Progenitor cell of endocrine pancreas (in vitro differentiated cells): ENCODE measurements at regions not wholly inside any gene's neighbourhood (a gene's known extent, or its start where the extent isn't known, plus 50 kb on each side); places are given as distances from the start of the nearest gene placed in this dataset.

Source experiments
- DNase-seq: peaks from one replicate; pipeline ENCODE4 v3.0.0; 2021; ENCODE audit warnings: low spot score; ENCODE audit not compliant: unreplicated experiment
- H3K27ac Mint-ChIP-seq: 2 replicates; pipeline ENCODE4 v1.8.0; 2021; ENCODE audit warnings: mild to moderate bottlenecking, moderate library complexity, mixed read lengths
- H3K27me3 Mint-ChIP-seq: 2 replicates; pipeline ENCODE4 v1.8.0; 2021; ENCODE audit warnings: mixed read lengths
- H3K36me3 Mint-ChIP-seq: 2 replicates; pipeline ENCODE4 v1.8.0; 2022; ENCODE audit warnings: mixed read lengths; ENCODE audit not compliant: insufficient read depth
- H3K4me1 Mint-ChIP-seq: 2 replicates; pipeline ENCODE4 v1.8.0; 2021; ENCODE audit warnings: low read depth, mixed read lengths
- H3K4me3 Mint-ChIP-seq: 2 replicates; pipeline ENCODE4 v1.8.0; 2021; ENCODE audit warnings: low read depth, mild to moderate bottlenecking, moderate library complexity, mixed read lengths
- H3K9me3 Mint-ChIP-seq: 2 replicates; pipeline ENCODE4 v1.8.0; 2021; ENCODE audit warnings: low read depth, mixed read lengths
- CTCF ChIP-seq: fragments of 200-600 bp; sonication (generic); IDR thresholded peaks from one replicate; pipeline ENCODE4 v1.5.0; 2021; ENCODE audit warnings: antibody characterized with exemption, mild to moderate bottlenecking; ENCODE audit not compliant: unreplicated experiment

- Mint-ChIP-seq H3K4me1 (no peaks in the 10 kb centered on the region), H3K9me3 (no peaks in the 10 kb centered on the region), H3K27ac (no peak overlapping the region), H3K27me3 (peaks cover 16% of the 10 kb centered on the region), H3K4me3 (no peak overlapping the region), H3K36me3 (no peaks in the 10 kb centered on the region)
- no peak for DNase-seq
- TF ChIP-seq CTCF = no peak
These were observed 157.1 kb upstream of the C16orf82 start for GRCh38 chr16:26909623-26910022.

- no peaks in the 10 kb centered on the region for H3K4me1 Mint-ChIP-seq
- H3K27ac Mint-ChIP-seq = no peak overlapping the region
- no peak for DNase-seq
- H3K27me3 Mint-ChIP-seq = peaks cover 13% of the 10 kb centered on the region
- TF ChIP-seq CTCF = no peak
- no peaks in the 10 kb centered on the region for H3K36me3 Mint-ChIP-seq
- no peak overlapping the region for H3K4me3 Mint-ChIP-seq
- no peaks in the 10 kb centered on the region for H3K9me3 Mint-ChIP-seq
These were observed 155.3 kb upstream of the C16orf82 start for GRCh38 chr16:26911436-26911835.

- Mint-ChIP-seq H3K9me3 (peaks cover 2% of the 10 kb centered on the region), H3K4me3 (no peak overlapping the region), H3K27me3 (peaks cover 7% of the 10 kb centered on the region), H3K27ac (no peak overlapping the region), H3K36me3 (no peaks in the 10 kb centered on the region), H3K4me1 (no peaks in the 10 kb centered on the region)
- no peak for DNase-seq
- TF ChIP-seq CTCF = no peak
These were observed 152.9 kb upstream of the C16orf82 start for GRCh38 chr16:26913851-26914250.

- peaks cover 15% of the 10 kb centered on the region for H3K27me3 Mint-ChIP-seq
- H3K36me3 Mint-ChIP-seq = no peaks in the 10 kb centered on the region
- H3K4me1 Mint-ChIP-seq = no peaks in the 10 kb centered on the region
- peaks cover 3% of the 10 kb centered on the region for H3K9me3 Mint-ChIP-seq
- no peak for DNase-seq
- no peak overlapping the region for H3K4me3 Mint-ChIP-seq
- H3K27ac Mint-ChIP-seq = no peak overlapping the region
- TF ChIP-seq CTCF = no peak
These were observed 135.7 kb upstream of the C16orf82 start for GRCh38 chr16:26930786-26931581.

- peaks cover 45% of the 10 kb centered on the region for H3K27me3 Mint-ChIP-seq
These were observed 116.1 kb upstream of the C16orf82 start for GRCh38 chr16:26950636-26951035.

More at GRCh38 chr16:26950636-26951035, 116.1 kb upstream of the C16orf82 start:
- H3K36me3 Mint-ChIP-seq = no peaks in the 10 kb centered on the region
- no peak overlapping the region for H3K27ac Mint-ChIP-seq
- H3K9me3 Mint-ChIP-seq = no peaks in the 10 kb centered on the region
- no peak overlapping the region for H3K4me3 Mint-ChIP-seq
- peaks cover 3% of the 10 kb centered on the region for H3K4me1 Mint-ChIP-seq
- TF ChIP-seq CTCF = no peak
- DNase-seq = no peak
